ENCODE measurements at regions not wholly inside any gene's neighbourhood (a gene's known extent, or its start where the extent isn't known, plus 50 kb on each side); places are given as distances from the start of the nearest gene placed in this dataset.

GRCh38 chr12:116434155-116435011 lies 124.8 kb upstream of the MAP1LC3B2 start:
- ChIA-PET CTCF (interaction anchor here (0.7 to 1.5 kb wide), 6 partner anchors 9 to 293 kb away, joined by 3 to 5 read pairs (median 3); no protein-coding TSS in a partner anchor), POLR2A (interaction anchor here (0.7 kb wide), 1 partner anchor 16 kb away, joined by 7 read pairs; no protein-coding TSS in a partner anchor)
- H3K36me3 ChIP-seq (ENCODE audit: control insufficient read depth in 2 of 2, extremely low read depth in 1 of 2, insufficient read depth in 2 of 2, low read length in 2 of 2) = no peaks in the 10 kb centered on the region
- dilution Hi-C loops (cut with MboI; ENCODE audit: extremely low pct_ligation_motif_present, low sequenced_read_pairs) (no loop called here), intact Hi-C loops (cut with micrococcal nuclease) (loop anchor here (5.0 kb wide), 1 partner anchor 73 kb away; no protein-coding TSS in a partner anchor)
- no peak overlapping the region for H3K4me3 ChIP-seq (replicated peaks in 1 of 3; ENCODE audit: insufficient read depth in 1 of 3, low read depth in 1 of 3, low read length in 3 of 3)
- no peak overlapping the region for H3K9ac ChIP-seq (replicated peaks; ENCODE audit: extremely low read depth, insufficient read depth, low read length)
- TF ChIP-seq FOS (IDR thresholded peaks at IDR 0.05; ENCODE audit: borderline replicate concordance, insufficient read depth, low read length) (no peak), EZH2 (IDR thresholded peaks at IDR 0.05; ENCODE audit: borderline replicate concordance, low read depth, low read length, severe bottlenecking) (no peak), POLR2AphosphoS5 (IDR thresholded peaks at IDR 0.05; ENCODE audit: insufficient read depth, low read depth, low read length) (no peak), MAX (IDR thresholded peaks at IDR 0.05; ENCODE audit: insufficient read depth, insufficient read length) (no peak)
- TF ChIP-seq, protein P1, sequence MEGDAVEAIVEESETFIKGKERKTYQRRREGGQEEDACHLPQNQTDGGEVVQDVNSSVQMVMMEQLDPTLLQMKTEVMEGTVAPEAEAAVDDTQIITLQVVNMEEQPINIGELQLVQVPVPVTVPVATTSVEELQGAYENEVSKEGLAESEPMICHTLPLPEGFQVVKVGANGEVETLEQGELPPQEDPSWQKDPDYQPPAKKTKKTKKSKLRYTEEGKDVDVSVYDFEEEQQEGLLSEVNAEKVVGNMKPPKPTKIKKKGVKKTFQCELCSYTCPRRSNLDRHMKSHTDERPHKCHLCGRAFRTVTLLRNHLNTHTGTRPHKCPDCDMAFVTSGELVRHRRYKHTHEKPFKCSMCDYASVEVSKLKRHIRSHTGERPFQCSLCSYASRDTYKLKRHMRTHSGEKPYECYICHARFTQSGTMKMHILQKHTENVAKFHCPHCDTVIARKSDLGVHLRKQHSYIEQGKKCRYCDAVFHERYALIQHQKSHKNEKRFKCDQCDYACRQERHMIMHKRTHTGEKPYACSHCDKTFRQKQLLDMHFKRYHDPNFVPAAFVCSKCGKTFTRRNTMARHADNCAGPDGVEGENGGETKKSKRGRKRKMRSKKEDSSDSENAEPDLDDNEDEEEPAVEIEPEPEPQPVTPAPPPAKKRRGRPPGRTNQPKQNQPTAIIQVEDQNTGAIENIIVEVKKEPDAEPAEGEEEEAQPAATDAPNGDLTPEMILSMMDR (IDR thresholded peaks at IDR 0.05; ENCODE audit: extremely low read depth in 1 of 2, insufficient read depth in 1 of 2, low read depth in 1 of 2, low read length in 2 of 2) = no peak
- peak overlapping the region; percentile 28 for H3K4me2 ChIP-seq (ENCODE audit: insufficient read depth, low read length)
- H3K9me1 ChIP-seq (replicated peaks; ENCODE audit: control insufficient read depth, extremely low read depth, insufficient read depth, low read length) = no peaks in the 10 kb centered on the region
- FAIRE-seq (peak; percentile 42), DNase-seq (ENCODE audit: low read depth, low spot score) (peak; percentile 59)
- H4K20me1 ChIP-seq (replicated peaks; ENCODE audit: control insufficient read depth, extremely low read depth, insufficient read depth, low read length) = no peaks in the 10 kb centered on the region
- no peak overlapping the region for H2AFZ ChIP-seq (ENCODE audit: low read depth, low read length)
- H3K9me3 ChIP-seq (replicated peaks; ENCODE audit: control insufficient read depth, insufficient read depth, low read length) = no peaks in the 10 kb centered on the region
- H3K79me2 ChIP-seq (ENCODE audit: control insufficient read depth, insufficient read depth, low read length) = no peaks in the 10 kb centered on the region
- no TSS peak for BruUV-seq (replicated peaks)
- no peak overlapping the region for H3K27ac ChIP-seq (ENCODE audit: insufficient read depth, low read depth, low read length)
- peaks cover 3% of the 10 kb centered on the region for H3K4me1 ChIP-seq (ENCODE audit: control insufficient read depth, extremely low read depth, insufficient read depth, low read length)
- no peaks in the 10 kb centered on the region for H3K27me3 ChIP-seq (ENCODE audit: control insufficient read depth in 2 of 2, insufficient read depth in 2 of 2, low read length in 2 of 2)
